WTC11 (cell line): ENCODE measurements at regions not wholly inside any gene's neighbourhood (a gene's known extent, or its start where the extent isn't known, plus 50 kb on each side); places are given as distances from the start of the nearest gene placed in this dataset.

ENCODE experiments used
- ATAC-seq: fragments of 200-7000 bp; cut with Tn5 transposase; 2 replicates; pipeline ENCODE4 v1.10.0; 2021; ENCODE audit warnings: mild to moderate bottlenecking, moderate library complexity
- CTCF ChIA-PET: fragments of 300-600 bp; sonication (Branson Sonifier 250); formaldehyde crosslinking; loops from one replicate; lab custom pipeline; 2021; ENCODE audit warnings: antibody characterized with exemption; lab: Charles Lee
- POLR2A ChIA-PET: fragments of 350-600 bp; sonication (Branson Sonifier 250); formaldehyde crosslinking; loops from one replicate; lab custom pipeline; 2021; ENCODE audit warnings: antibody characterized with exemption; lab: Charles Lee
- DNase-seq: peaks from one replicate; pipeline ENCODE4 v3.0.0; 2021; ENCODE audit warnings: low spot score
- H3K27ac Mint-ChIP-seq: 2 replicates; pipeline ENCODE4 v1.8.0; 2021; ENCODE audit warnings: mixed read lengths
- H3K27me3 Mint-ChIP-seq: 2 replicates; pipeline ENCODE4 v1.8.0; 2021; ENCODE audit warnings: low read depth, mild to moderate bottlenecking, moderate library complexity, mixed read lengths
- H3K36me3 Mint-ChIP-seq: 2 replicates; pipeline ENCODE4 v1.8.0; 2021; ENCODE audit warnings: mixed read lengths
- H3K4me1 Mint-ChIP-seq: 2 replicates; pipeline ENCODE4 v1.8.0; 2022; ENCODE audit warnings: mixed read lengths
- H3K4me3 Mint-ChIP-seq: 2 replicates; pipeline ENCODE4 v1.8.0; 2021; ENCODE audit warnings: mild to moderate bottlenecking, moderate library complexity, mixed read lengths
- H3K9me3 Mint-ChIP-seq: 2 replicates; pipeline ENCODE4 v1.8.0; 2021; ENCODE audit warnings: mixed read lengths
- CBFB ChIP-seq: sonication (generic); formaldehyde crosslinking; IDR thresholded peaks from 2 replicates; pipeline ENCODE4 v1.8.1; 2022; ENCODE audit warnings: mild to moderate bottlenecking, low read depth, missing genetic modification reagents
- ETV6 ChIP-seq: sonication (generic); formaldehyde crosslinking; IDR thresholded peaks from 2 replicates; pipeline ENCODE4 v1.8.1; 2022; ENCODE audit warnings: mild to moderate bottlenecking, missing genetic modification reagents
- FOXK1 ChIP-seq: sonication (generic); formaldehyde crosslinking; IDR thresholded peaks from 2 replicates; pipeline ENCODE4 v1.8.0; 2022; ENCODE audit warnings: mild to moderate bottlenecking, moderate library complexity, missing genetic modification reagents
- GTF2I ChIP-seq: fragments of 250-450 bp; sonication (Bioruptor Pico); conservative IDR thresholded peaks from 2 replicates; pipeline ENCODE4 v1.4.0; 2021; ENCODE audit warnings: mild to moderate bottlenecking
- HMGA2 ChIP-seq: fragments of 250-450 bp; sonication (Bioruptor Pico); IDR thresholded peaks from 2 replicates; pipeline ENCODE4 v1.4.0; 2021; ENCODE audit warnings: mild to moderate bottlenecking, moderate library complexity
- JUN ChIP-seq: sonication (generic); formaldehyde crosslinking; IDR thresholded peaks from 2 replicates; pipeline ENCODE4 v1.8.0; 2023; ENCODE audit warnings: mild to moderate bottlenecking, missing genetic modification reagents
- KAT7 ChIP-seq: sonication (generic); formaldehyde crosslinking; IDR thresholded peaks from 2 replicates; pipeline ENCODE4 v1.8.1; 2023; ENCODE audit warnings: missing genetic modification reagents, mild to moderate bottlenecking, borderline replicate concordance
- NFYB ChIP-seq: sonication (generic); formaldehyde crosslinking; conservative IDR thresholded peaks from 2 replicates; pipeline ENCODE4 v1.8.0; 2022; ENCODE audit warnings: low read depth, missing genetic modification reagents
- TEAD1 ChIP-seq: sonication (generic); formaldehyde crosslinking; IDR thresholded peaks from 2 replicates; pipeline ENCODE4 v1.8.0; 2022; ENCODE audit warnings: mild to moderate bottlenecking, missing genetic modification reagents
- ZNF317 ChIP-seq: sonication (generic); formaldehyde crosslinking; IDR thresholded peaks from 2 replicates; pipeline ENCODE4 v1.8.1; 2023; ENCODE audit warnings: low read depth, mild to moderate bottlenecking, moderate library complexity, missing genetic modification reagents, borderline replicate concordance
- TF ChIP-seq, protein P1 (sequence below): sonication (generic); formaldehyde crosslinking; IDR thresholded peaks from 2 replicates; pipeline ENCODE4 v1.8.0; 2022; ENCODE audit warnings: mild to moderate bottlenecking, missing genetic modification reagents
- TF ChIP-seq, protein P2 (sequence below): sonication (generic); formaldehyde crosslinking; IDR thresholded peaks from 2 replicates; pipeline ENCODE4 v1.8.1; 2023; ENCODE audit warnings: mild to moderate bottlenecking, missing genetic modification reagents, moderate library complexity
- TF ChIP-seq, protein P3 (sequence below): sonication (generic); formaldehyde crosslinking; IDR thresholded peaks from 2 replicates; pipeline ENCODE4 v1.8.1; 2022; ENCODE audit warnings: low read depth, mild to moderate bottlenecking, moderate library complexity, missing genetic modification reagents, borderline replicate concordance
- TF ChIP-seq, protein P4 (sequence below): sonication (generic); formaldehyde crosslinking; IDR thresholded peaks from 2 replicates; pipeline ENCODE4 v1.8.1; 2023; ENCODE audit warnings: mild to moderate bottlenecking, missing genetic modification reagents
- TF ChIP-seq, protein P5 (sequence below): sonication (generic); formaldehyde crosslinking; IDR thresholded peaks from 2 replicates; pipeline ENCODE4 v1.8.1; 2023; ENCODE audit warnings: mild to moderate bottlenecking, missing genetic modification reagents, borderline replicate concordance

DNA sequence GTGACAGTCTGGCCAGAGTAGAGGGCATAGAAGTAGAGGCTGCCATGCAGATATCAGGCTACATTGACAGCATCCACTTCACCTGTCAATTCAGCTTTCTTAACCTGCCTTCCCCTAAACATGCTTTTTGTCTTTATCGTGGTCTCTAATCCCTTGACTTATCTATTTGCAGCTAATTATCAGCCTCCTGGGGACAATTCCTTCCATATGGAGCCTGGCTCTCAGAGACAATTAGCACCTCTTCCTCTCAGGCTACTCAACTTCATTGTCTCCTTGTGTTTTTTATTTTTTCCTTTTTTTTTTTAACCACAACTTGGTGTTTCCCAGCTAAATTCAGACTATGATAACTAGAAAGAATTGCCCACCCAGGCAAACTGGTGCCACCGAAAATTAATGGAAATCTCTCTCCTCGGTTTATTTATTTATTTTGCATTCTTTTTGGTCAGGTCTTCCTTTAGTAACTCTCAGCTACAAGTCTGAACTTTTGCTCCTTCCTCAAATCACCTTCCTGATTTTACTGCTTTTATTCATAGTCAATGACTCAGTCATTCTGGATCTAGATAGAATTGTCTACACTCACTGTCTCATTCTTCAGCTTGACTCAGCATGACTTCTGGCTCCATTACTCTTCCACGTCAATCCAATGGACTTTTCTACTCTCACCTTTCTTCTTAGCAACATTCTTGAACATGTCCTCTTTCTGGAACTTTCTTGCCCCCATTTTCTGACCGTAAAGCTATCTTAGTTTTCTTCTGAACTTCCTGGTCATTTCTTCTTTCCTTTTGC, 63.0 kb upstream of the BASP1 start:
- Mint-ChIP-seq H3K36me3 (no peaks in the 10 kb centered on the region), H3K4me3 (no peak overlapping the region), H3K27me3 (peaks cover 10% of the 10 kb centered on the region; the same call in 1 of the 2 replicates), H3K4me1 (peaks cover 12% of the 10 kb centered on the region), H3K9me3 (no peaks in the 10 kb centered on the region), H3K27ac (no peak overlapping the region)
- DNase-seq, result no peak
- POLR2A ChIA-PET, result no interaction called here
- ATAC-seq, result no peak
- CTCF ChIA-PET, result interaction anchor here (1.2 to 4.3 kb wide), 3 partner anchors 22 to 36 kb away, joined by 4 to 21 read pairs (median 5); no protein-coding TSS in a partner anchor
- TF ChIP-seq, protein P1, sequence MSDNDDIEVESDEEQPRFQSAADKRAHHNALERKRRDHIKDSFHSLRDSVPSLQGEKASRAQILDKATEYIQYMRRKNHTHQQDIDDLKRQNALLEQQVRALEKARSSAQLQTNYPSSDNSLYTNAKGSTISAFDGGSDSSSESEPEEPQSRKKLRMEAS (CRISPR knock-in tag), result no peak
- TF ChIP-seq CBFB (CRISPR knock-in tag), result no peak
- TF ChIP-seq, protein P2, sequence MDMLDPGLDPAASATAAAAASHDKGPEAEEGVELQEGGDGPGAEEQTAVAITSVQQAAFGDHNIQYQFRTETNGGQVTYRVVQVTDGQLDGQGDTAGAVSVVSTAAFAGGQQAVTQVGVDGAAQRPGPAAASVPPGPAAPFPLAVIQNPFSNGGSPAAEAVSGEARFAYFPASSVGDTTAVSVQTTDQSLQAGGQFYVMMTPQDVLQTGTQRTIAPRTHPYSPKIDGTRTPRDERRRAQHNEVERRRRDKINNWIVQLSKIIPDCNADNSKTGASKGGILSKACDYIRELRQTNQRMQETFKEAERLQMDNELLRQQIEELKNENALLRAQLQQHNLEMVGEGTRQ (CRISPR knock-in tag), result no peak
- no peak for TF ChIP-seq ZNF317 (CRISPR knock-in tag)

DNA sequence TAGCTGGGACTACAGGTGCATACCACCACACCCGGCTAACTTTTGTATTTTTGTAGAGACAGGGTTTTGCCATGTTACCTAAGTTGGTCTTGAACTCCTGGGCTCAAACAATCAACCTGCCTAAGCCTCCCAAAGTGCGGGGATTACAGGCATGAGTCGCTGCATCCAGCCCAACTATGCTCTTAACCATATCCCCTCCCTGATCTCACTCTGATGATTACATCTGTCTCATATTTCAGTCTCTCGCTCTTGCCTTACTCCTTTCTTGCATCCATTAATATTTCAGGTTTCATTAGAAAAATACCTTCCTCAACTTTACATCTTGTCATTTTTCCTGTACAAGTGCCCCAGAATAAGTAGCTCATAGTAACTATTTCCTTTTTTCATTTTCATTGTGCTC, 61.0 kb upstream of the BASP1 start:
- POLR2A ChIA-PET, result interaction anchor here (0.9 kb wide), 1 partner anchor 182 kb away, joined by 3 read pairs; no protein-coding TSS in a partner anchor
- Mint-ChIP-seq H3K4me3 (no peak overlapping the region), H3K4me1 (peaks cover 9% of the 10 kb centered on the region), H3K27me3 (peaks cover 7% of the 10 kb centered on the region; the same call in 1 of the 2 replicates), H3K27ac (no peak overlapping the region), H3K36me3 (no peaks in the 10 kb centered on the region), H3K9me3 (no peaks in the 10 kb centered on the region)
- DNase-seq (no peak), ATAC-seq (no peak)
- TF ChIP-seq, protein P3, sequence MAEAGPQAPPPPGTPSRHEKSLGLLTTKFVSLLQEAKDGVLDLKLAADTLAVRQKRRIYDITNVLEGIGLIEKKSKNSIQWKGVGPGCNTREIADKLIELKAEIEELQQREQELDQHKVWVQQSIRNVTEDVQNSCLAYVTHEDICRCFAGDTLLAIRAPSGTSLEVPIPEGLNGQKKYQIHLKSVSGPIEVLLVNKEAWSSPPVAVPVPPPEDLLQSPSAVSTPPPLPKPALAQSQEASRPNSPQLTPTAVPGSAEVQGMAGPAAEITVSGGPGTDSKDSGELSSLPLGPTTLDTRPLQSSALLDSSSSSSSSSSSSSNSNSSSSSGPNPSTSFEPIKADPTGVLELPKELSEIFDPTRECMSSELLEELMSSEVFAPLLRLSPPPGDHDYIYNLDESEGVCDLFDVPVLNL (CRISPR knock-in tag), result no peak
- TF ChIP-seq, protein P4, sequence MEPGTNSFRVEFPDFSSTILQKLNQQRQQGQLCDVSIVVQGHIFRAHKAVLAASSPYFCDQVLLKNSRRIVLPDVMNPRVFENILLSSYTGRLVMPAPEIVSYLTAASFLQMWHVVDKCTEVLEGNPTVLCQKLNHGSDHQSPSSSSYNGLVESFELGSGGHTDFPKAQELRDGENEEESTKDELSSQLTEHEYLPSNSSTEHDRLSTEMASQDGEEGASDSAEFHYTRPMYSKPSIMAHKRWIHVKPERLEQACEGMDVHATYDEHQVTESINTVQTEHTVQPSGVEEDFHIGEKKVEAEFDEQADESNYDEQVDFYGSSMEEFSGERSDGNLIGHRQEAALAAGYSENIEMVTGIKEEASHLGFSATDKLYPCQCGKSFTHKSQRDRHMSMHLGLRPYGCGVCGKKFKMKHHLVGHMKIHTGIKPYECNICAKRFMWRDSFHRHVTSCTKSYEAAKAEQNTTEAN, result no peak
- no peak for TF ChIP-seq HMGA2 (CRISPR knock-in tag)
- no peak for TF ChIP-seq FOXK1 (CRISPR knock-in tag)
- no peak for TF ChIP-seq JUN (CRISPR knock-in tag)
- CTCF ChIA-PET, result interaction anchor here (0.6 to 4.3 kb wide), 4 partner anchors 13 to 175 kb away, joined by 3 to 21 read pairs (median 4); no protein-coding TSS in a partner anchor

DNA sequence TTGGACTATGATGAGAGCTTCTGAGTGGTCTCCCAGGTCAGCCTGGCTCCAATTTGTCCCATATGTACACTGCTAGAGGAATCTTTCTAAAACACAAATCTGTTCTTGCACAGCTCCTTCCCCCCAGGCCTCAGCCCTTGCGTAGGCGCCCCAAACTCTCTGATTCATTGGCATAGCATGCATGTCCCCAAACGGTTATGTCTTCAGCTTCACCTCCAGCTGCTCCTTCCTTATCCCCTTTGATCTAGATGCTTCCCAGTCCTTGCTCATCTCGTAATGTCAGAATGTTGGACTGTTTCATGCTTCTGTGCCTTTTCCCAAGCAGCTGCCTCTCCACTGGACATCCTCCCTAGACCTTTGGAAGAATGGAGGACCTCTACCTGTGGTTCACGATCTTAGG, 60.1 kb upstream of the BASP1 start:
- peaks cover 4% of the 10 kb centered on the region; the same call in 1 of the 2 replicates for H3K27me3 Mint-ChIP-seq
- TF ChIP-seq JUN (CRISPR knock-in tag), result no peak
- no peak for TF ChIP-seq ETV6 (CRISPR knock-in tag)
- no peak for TF ChIP-seq CBFB (CRISPR knock-in tag)
- TF ChIP-seq, protein P5, sequence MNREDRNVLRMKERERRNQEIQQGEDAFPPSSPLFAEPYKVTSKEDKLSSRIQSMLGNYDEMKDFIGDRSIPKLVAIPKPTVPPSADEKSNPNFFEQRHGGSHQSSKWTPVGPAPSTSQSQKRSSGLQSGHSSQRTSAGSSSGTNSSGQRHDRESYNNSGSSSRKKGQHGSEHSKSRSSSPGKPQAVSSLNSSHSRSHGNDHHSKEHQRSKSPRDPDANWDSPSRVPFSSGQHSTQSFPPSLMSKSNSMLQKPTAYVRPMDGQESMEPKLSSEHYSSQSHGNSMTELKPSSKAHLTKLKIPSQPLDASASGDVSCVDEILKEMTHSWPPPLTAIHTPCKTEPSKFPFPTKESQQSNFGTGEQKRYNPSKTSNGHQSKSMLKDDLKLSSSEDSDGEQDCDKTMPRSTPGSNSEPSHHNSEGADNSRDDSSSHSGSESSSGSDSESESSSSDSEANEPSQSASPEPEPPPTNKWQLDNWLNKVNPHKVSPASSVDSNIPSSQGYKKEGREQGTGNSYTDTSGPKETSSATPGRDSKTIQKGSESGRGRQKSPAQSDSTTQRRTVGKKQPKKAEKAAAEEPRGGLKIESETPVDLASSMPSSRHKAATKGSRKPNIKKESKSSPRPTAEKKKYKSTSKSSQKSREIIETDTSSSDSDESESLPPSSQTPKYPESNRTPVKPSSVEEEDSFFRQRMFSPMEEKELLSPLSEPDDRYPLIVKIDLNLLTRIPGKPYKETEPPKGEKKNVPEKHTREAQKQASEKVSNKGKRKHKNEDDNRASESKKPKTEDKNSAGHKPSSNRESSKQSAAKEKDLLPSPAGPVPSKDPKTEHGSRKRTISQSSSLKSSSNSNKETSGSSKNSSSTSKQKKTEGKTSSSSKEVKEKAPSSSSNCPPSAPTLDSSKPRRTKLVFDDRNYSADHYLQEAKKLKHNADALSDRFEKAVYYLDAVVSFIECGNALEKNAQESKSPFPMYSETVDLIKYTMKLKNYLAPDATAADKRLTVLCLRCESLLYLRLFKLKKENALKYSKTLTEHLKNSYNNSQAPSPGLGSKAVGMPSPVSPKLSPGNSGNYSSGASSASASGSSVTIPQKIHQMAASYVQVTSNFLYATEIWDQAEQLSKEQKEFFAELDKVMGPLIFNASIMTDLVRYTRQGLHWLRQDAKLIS (CRISPR knock-in tag), result no peak
- TF ChIP-seq NFYB, result no peak
- TF ChIP-seq FOXK1 (CRISPR knock-in tag), result no peak
- TF ChIP-seq TEAD1 (CRISPR knock-in tag), result no peak
- TF ChIP-seq KAT7, result no peak
- TF ChIP-seq GTF2I (CRISPR knock-in tag), result no peak
- ChIA-PET POLR2A (interaction anchor here (0.9 kb wide), 1 partner anchor 183 kb away, joined by 3 read pairs; no protein-coding TSS in a partner anchor), CTCF (interaction anchor here (1.3 to 4.3 kb wide), 3 partner anchors 12 to 33 kb away, joined by 3 to 21 read pairs (median 5); no protein-coding TSS in a partner anchor)
- H3K36me3 Mint-ChIP-seq, result no peaks in the 10 kb centered on the region
- no peak for ATAC-seq
- H3K27ac Mint-ChIP-seq, result no peak overlapping the region
- no peak for DNase-seq
- H3K4me3 Mint-ChIP-seq, result no peak overlapping the region
- H3K4me1 Mint-ChIP-seq, result peaks cover 2% of the 10 kb centered on the region
- no peaks in the 10 kb centered on the region for H3K9me3 Mint-ChIP-seq
